NCI-H2107 treated with DMSO at 0.1 percent for 48 hours (cell line): ENCODE measurements at regions not wholly inside any gene's neighbourhood (a gene's known extent, or its start where the extent isn't known, plus 50 kb on each side); places are given as distances from the start of the nearest gene placed in this dataset.
"Not testable (repeated sequence)": the region's sequence is repeated elsewhere in the genome, so short reads cannot be mapped to it uniquely, and the experiment has no call there.

Source experiments
- DNase-seq: peaks from one replicate; lab custom pipeline; 2025; ENCODE audit not compliant: unreplicated experiment; lab: John Stamatoyannopoulos, UW

DNA sequence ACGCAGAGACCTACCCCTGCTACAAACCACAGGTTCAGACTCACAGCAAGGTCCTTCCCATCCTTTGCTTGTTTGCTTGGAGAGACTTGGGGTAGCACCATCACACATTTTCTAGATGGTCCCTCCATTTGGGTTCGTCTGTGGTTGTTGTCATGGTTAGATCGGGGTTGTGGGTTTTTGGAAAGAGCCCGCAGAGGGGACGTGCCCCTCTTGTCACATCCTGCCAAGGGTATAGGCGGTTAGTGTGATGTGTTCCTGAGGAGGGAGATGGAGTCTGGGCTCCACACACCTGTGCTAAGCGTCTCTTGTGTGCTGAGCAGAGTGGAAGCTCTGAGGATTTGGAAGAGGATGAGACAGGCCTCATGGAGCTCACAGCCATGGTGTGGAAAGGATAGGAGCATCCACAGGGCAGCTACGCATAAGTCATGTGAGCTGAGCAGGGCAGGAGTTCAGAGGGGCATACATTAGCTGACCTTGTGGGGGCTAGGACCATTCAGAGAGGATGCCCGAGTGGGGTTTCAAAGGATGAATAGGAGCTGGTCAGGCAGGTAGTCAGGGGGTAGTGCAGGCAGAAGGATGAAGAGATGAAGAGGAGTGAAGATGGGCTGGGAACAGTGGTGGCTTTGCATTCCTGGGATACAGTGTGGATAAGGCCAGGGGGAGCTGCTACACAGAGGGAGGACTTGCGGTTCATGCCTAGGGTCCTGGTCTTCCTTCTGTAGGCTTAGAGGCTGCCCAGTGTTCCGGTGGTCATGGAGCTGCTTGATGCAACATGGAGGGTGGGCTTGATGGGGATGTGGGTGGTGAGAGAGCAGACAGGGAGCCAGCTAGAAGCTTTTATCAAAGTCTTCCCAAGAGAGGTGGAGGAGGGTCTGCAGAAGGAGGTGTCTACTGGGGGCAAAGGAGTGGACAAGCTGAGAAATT lies 62.9 kb downstream of the ACKR3 start:
- no peak for DNase-seq

DNA sequence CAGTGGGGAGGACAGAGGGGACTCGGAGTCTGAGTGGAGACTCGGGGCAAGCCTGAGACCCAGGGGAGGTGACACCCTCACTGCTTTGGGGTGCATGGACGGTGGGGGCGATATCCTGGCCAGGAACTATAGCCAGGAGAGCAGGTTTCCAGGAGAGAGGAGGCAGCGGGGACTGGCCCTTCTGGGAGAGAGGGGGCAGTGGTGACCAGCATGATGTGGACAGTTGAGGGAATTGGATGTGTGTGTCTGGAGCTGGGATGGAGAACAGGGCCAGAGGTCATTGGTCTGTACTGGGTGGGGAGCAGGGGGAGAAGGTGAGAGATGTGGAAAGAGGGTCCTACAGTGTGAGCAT lies 63.6 kb downstream of the ACKR3 start:
- no peak for DNase-seq

DNA sequence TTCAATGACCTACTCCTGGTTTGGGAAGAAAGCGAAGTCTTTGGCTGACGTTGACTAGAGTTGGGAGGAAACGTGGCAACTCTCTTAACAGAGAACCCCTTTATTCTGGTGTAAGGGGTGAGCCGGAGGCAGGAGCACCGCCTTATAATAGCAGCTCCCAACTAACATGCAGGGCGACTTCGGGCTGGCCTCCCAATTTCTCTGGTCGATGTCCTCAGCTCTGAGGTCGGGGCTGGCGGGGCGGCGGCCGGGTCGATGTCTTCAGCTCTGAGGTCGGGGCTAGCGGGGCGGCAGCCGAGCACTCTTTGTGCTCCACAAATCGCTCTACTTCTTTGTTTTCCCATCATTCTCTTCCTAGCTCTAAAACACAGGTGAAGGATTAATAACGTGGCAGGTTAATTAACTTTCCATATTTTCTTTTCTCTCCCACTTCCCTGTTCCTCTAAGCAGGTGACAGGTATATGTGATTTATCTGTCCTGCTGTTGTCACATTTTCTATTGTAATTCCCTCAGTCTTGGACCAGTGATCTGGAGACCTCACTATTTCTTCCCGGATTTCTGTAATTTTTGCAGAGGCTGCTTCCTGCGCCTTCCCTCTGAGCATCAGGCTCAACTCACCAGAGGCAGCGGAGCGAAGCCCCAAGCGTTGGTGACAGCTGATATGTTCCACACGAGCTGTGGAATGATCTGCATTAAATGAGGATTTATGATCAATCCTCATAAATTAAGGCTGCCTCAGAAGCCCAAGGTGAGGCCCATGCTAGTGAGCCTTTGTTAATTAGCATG lies 64.3 kb downstream of the ACKR3 start:
- DNase-seq, result no peak

DNA sequence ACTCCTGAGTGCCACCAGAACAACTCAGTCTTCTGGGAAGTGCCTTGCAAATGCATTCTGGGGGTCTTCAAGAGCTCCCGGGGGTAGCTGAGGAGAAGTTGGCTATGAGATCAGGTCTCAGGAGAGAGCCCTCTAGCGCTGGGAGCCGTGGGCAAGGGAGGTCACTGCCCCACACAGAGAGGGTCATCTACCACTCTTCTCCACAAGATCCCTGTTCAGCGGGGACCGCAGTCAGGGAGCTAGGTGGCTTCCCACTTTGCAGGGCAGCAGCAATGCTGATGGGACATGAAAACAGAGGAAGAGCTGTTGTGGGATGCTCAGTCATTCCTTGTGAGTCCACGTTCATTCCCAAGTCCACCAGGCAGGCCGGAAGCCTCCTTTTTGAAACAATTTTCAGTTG lies 66.6 kb downstream of the ACKR3 start:
- DNase-seq, result no peak

DNA sequence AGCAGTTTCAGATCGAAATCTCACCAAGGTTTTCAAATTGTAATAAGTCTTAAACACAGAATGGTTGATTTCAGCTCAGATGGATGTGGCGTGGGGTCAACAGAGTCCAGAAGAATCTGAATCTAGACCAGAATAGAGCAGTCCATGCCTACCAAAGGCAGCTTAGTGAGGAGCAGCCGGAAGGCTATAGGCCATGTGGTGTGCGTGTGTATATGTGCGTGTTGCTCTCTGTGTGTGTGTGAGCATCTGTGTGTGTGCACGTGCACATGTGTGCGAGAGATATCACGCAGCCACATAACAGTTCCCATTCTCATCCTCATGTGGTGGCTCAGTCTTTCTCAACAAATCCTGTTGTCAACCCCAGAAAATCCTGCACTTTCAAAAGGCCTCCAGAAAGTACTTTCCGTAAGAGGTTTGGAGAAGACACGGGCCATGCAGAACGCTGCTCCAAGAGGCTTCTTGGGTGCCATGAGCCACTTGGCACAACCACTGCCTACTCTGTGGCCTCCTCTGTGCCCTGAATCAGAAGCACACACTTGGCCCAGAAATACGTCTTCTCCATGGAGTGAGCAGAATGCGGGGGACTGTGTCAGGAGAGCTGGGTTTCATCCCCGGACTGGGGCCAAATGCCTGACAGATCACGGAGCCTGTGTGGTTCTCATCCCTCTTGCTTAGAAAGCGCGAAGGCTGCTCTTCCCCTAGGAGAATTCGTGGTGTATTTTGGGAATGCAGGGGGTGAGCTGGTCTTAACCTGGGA lies 67.3 kb downstream of the ACKR3 start:
- DNase-seq, result no peak

DNA sequence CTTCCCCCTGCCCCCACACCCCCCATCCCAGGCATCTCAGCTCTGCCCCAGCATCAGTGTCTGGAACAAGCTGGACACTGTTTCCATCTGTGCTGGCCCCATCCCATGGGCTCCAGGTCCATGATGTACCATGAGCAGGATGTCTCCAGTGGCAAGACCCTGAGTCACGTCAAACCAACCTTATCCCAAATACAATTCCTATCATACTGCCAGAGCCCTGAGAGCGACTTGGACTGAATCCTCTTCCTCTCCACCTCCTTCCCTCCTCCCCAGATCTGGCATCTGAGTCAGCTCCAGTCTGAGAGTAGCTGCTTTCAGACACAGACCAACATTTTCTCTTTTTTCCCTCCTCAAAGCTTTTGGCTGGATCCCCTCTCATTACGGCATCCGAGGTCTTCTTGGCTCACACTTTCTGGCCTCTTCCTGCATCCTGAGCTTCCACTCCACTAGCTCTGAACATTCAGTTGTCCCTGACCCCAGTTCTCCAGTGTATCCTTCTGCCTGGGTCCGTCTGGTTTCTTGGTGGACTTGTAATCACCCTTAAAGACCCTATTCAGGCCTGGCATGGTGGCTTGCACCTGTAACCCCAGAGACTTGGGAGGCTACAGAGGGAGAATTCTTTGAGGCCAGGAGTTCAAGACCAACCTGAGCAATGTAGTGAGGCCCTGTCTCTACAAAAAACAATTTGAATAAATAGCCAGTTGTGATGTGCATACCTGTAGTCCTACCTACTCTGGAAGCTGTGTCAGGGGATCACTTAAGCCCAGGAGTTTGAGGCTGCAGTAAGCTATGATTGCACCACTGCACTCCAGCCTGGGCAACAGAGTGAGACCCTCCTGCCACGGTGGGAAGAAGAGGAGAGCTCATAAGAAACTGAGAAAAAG lies 68.3 kb downstream of the ACKR3 start:
- DNase-seq, result no peak

DNA sequence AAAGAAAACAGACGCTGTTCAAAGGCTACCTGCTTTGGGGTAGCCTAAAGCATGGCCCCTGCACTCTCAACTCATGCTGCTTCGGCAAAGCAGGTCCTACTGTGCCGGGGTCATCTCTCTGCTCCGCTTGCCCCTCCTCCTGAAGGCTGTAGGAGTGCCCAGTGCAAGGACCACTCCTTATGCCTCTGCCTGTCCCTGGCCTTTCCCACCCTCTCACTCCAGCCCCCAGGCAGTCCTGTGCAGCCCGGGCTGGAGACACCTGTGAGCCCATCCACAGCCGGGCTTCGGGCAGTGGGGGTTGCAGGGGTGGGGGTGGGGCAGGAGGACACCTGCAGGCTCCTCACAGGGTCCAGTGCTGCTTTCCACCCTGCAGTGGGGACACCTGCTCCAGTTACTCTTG lies 69.1 kb downstream of the ACKR3 start:
- DNase-seq, result no peak

DNA sequence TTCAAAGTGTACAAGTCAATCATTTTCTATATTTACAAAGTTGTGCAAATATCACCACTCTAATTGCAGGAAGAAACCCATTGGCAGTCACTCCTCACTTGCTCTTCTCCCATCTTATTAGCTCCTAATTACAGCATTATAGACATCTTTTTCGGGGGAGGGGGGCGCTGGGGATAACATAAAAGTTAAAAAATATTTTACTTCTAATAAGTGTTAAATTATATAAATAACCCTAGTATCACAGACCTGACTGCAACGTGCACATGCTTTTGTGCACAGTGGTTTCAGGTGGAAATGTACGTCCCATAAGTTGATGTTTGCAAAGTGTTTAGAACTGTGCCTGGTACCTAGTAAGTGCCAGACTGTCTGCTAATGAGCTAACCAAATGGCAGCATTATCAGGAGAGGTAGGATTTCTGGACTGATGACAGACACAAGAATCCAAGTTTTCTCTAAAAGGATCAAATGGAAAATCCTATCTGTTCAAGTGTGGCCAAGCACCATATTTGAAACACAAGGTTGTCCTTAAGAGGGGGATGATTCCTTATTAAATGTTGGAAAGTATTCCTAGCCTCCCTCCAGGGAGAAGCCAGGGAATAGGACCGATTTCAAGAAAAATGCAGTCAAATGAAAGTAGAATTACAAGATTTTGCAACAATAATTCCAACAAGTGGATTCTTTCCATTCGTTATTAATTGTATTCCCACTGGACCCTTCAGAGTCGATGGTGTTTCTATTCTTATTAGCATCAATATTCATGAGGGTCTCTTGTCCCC lies 70.0 kb downstream of the ACKR3 start:
- DNase-seq, result no peak

DNA sequence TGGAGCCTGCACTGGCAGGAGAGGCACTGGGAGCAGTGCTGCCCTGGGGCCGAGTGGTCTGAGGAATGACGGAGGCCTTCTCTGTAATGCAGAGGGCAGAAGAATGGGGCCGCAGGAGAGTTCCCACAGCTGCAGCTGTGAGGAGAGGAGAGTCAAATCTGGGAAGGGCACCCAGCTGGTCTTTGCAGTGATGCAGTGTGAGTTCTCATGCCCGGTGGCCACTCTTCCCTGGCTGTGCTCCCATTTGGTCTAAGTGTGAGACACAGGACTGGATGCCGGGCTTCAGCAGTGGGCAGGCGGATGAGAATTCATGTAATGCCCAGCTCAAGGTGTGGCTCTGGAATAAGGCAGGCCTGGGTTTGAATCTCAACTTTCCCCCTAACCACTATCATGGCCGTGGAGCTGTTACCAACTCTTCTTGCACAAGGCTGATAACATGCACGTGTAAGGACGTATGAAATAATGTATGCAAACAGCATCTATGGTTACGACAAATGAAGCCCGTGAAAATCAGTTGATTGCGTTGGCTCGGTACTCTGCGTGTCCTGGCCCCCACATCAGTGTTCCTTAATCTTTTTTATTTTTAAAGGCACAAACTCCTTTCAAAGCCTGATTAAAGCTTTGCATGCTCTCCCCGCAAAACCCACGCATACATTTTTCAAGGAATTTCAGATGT lies 71.6 kb downstream of the ACKR3 start:
- DNase-seq, result no peak

DNA sequence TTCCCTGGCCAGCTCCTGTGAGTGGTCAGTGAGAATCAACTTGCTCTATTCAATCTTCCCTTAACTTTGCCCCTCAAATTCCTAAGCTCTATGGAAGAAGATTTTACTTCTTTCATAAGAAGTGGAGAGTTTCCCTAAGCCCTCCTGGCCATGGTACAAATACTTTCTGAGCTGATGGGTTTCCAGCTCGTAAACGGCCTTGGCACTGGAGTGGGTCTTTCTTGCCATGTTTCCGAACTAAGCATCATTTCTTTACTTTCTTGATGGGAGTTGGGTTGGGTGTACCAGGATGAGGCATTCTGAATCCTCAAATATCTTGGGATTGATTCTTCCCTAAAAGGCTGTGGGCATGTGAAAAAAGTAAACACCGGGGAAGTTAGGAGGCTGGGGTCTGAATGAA lies 72.5 kb downstream of the ACKR3 start:
- no peak for DNase-seq

DNA sequence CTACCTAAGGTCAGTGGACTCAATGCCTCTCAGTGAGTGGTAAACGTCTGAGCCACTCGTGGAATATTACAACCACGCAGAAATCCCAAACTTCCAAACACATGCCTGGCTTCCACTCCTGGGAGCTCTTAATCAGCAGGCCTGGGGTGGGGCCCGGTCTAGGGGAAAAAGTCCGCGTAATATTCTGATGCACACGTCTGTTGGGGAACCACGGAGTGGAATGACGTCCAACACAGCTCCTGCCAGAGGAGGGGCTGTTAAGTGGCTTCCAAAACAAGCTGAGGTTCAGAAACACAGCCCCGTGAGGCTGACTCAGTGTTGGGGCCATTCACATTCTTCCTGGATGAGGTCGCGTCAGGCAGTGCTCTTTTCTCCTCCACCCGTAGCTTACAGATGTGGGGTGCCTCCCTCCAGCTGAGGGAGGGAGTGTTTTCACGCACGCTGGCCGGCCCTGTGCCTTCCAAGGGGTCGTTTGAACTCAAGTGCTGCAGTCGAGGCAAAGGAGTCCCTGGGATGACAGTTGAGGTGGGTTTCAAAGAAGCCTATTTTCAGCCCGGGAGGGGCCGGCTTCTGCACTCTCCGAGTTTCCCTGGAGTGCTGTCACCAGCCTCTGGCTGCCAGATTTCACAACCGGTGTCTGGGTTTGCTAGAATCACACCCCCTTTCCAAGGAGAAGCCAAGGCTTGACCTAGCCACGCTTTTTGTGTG lies 73.1 kb downstream of the ACKR3 start:
- DNase-seq, result no peak

DNA sequence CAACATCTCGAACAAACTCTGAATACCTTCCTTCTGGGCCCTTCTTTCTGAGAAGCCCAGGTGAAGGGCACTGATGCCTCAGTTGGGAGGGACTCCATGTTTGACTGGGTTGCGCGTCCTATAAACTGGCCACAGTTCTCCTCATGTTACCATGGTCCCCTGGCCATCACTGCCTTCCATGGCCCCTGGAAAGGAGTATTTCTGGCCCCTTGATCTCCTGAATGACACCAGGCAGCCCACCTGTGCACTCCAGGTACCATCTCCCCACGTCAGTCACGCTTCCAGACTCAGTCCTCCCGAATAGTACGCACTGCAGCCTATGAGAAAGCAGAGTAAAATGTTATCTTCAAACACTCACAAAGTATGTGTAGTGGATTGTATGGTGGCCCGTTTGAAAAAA lies 73.9 kb downstream of the ACKR3 start:
- no peak for DNase-seq

DNA sequence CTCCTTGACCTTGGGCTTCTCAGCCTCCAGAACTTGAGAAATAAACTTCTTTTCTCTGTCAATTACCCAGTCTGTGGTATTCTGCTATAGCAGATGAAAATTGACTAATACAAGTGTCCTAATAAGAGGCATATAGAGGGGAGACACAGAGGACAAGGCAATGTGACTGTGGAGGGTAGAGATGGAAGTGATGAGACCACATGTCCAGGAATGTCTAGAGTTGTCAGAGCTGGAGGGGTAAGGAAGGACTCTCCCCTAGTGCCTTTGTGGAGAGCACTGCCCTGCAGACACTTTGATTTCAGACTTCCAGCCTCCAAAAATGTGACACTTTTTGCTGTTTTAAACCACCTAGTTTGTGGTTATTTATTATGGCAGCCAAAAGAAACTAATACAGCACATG lies 74.4 kb downstream of the ACKR3 start:
- no peak for DNase-seq

DNA sequence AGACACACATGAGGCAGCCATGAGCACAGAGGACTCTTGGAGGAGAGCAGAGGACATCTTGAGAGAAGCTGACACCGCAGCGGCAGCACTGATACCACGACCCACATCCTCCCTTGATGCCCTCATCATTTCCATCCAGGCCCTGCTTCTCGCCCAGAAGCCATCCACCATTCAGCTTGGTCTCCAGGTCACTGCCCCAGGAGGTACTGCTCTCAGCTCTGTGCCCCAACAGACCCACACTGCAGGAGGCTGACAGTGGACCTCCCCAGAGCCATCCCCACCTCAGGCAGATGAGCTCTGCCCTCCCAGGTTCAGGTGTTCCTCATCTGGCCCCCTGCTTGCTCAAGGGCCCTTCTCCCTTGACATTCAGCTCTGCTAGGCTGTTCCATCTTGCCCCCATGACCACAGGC lies 74.9 kb downstream of the ACKR3 start:
- no peak for DNase-seq

DNA sequence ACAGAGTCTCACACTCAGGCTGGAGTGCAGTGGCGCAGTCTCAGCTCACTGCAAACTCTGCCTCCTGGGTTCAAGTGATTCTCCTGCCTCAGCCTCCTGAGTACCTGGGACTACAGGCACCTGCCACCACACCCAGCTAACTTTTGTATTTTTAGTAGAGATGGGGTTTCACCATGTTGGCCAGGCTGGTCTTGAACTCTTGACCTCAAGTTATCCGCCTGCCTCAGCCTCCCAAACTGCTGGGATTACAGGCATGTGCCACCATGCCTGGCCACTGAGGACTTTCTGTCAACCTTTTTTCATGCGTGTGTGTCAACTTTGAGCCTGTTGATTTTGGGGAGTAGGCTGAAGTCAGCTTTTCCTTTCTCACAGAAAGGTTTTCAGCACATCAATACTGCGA lies 75.5 kb downstream of the ACKR3 start:
- not testable (repeated sequence) for DNase-seq

DNA sequence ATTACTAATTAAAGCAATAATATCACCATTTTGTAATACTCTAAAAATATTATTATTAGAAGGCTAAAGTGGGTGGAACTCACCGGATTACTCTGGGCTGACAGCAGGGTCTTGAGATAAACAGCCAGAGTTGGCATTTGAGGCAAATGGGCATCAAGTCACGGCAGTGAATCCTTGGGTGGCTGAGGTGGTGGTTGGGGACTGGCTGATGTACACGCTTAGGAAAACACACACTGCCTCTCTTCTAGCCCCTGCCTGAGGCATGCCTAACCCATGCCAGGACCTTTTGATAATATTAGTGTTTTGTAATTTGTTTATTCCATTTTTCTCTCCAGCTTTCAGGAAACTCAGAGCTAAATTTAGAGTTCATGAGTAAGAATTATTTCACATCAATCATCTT lies 76.8 kb downstream of the ACKR3 start:
- no peak for DNase-seq

DNA sequence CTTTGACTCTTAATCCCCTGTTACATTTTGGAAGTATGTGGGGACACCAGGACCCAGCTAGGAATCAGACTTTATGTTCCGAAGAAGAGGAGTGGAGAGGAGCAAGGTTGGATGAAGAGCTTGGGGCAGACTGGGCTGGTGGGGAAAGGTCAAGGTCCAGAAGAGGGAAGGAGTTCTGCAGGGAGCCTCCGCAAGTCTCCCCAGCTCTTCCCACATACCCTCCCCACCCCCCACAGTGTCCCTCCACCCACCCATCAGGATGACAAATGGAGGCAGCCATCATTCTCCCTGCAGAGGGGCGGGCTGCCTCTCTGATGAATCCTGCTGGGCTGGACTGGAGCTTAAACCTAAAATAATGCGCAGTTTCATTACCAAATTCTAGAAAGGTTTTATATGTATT lies 77.2 kb downstream of the ACKR3 start:
- DNase-seq, result no peak

DNA sequence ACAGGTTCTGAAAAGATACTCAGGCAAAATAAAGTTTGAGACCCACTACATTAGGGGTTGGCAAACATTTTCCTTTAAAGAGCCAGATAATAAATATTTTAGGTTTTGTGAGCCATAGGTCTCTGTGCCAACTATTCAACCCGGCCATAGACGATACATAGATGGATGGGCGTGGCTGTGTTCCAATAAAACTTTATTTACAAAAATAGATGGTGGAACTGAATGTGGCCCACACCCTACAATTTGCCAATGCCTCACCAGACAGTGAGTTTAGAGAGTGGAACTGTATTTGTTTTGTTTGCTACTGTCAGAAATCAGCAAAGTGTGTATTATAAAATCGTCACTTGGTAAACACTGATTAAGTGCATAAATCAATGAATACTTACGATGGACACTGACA lies 78.0 kb downstream of the ACKR3 start:
- no peak for DNase-seq

DNA sequence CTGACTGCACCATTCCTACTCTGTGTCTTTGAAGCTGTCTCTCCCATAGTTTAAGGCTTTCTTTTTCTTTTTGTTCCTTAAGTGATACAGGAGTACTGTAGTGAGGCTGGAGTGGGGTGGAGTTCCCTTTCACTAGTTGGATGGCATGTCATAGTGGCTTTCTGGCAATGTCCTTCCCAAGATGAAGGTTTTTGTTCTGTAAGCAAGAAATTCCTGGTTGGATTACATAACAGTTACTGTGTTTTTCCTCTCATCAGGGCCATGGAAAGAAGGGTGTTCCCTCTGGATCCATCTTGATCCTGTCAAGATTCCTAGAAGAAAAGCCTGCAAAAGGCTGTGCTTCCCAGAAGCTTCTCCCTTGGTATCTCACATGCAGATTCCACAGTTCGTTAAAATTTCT lies 84.2 kb downstream of the ACKR3 start:
- no peak for DNase-seq
